ENCODE measurements at regions not wholly inside any gene's neighbourhood (a gene's known extent, or its start where the extent isn't known, plus 50 kb on each side); places are given as distances from the start of the nearest gene placed in this dataset.
A peak's percentile ranks its signal among the peaks of the same experiment; 100 is the strongest.

- TF ChIP-seq, protein P1, sequence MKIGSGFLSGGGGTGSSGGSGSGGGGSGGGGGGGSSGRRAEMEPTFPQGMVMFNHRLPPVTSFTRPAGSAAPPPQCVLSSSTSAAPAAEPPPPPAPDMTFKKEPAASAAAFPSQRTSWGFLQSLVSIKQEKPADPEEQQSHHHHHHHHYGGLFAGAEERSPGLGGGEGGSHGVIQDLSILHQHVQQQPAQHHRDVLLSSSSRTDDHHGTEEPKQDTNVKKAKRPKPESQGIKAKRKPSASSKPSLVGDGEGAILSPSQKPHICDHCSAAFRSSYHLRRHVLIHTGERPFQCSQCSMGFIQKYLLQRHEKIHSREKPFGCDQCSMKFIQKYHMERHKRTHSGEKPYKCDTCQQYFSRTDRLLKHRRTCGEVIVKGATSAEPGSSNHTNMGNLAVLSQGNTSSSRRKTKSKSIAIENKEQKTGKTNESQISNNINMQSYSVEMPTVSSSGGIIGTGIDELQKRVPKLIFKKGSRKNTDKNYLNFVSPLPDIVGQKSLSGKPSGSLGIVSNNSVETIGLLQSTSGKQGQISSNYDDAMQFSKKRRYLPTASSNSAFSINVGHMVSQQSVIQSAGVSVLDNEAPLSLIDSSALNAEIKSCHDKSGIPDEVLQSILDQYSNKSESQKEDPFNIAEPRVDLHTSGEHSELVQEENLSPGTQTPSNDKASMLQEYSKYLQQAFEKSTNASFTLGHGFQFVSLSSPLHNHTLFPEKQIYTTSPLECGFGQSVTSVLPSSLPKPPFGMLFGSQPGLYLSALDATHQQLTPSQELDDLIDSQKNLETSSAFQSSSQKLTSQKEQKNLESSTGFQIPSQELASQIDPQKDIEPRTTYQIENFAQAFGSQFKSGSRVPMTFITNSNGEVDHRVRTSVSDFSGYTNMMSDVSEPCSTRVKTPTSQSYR (CRISPR knock-in tag; IDR thresholded peaks at IDR 0.05): no peak
- TF ChIP-seq AFF4 (CRISPR knock-in tag; IDR thresholded peaks at IDR 0.05; ENCODE audit: borderline replicate concordance) (no peak), JAZF1 (CRISPR knock-in tag; IDR thresholded peaks at IDR 0.05) (no peak), ETV6 (CRISPR knock-in tag; IDR thresholded peaks at IDR 0.05) (no peak)
- TF ChIP-seq, protein P2, sequence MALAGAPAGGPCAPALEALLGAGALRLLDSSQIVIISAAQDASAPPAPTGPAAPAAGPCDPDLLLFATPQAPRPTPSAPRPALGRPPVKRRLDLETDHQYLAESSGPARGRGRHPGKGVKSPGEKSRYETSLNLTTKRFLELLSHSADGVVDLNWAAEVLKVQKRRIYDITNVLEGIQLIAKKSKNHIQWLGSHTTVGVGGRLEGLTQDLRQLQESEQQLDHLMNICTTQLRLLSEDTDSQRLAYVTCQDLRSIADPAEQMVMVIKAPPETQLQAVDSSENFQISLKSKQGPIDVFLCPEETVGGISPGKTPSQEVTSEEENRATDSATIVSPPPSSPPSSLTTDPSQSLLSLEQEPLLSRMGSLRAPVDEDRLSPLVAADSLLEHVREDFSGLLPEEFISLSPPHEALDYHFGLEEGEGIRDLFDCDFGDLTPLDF (CRISPR knock-in tag; IDR thresholded peaks at IDR 0.05): no peak
These were observed 122.6 kb upstream of the CHRM3 start (continued) for GRCh38 chr1:239263801-239264200.

GRCh38 chr1:239262538-239262937 is 123.8 kb upstream of the CHRM3 start:
- Mint-ChIP-seq H3K4me3 (no peak overlapping the region), H3K9me3 (peaks cover 4% of the 10 kb centered on the region), H3K4me1 (peaks cover 12% of the 10 kb centered on the region), H3K36me3 (0 out of 2 replicates have a peak, but pooled peaks cover 2% of the 10 kb centered on the region), H3K27me3 (ENCODE audit: low read depth) (no peaks in the 10 kb centered on the region), H3K27ac (peak overlapping the region; percentile 87)
- CTCF ChIA-PET: no interaction called here
- POLR2A ChIA-PET: no interaction called here
- no peak for DNase-seq (ENCODE audit: low spot score)
- peak; percentile 68; the same call in 1 of the 2 replicates for ATAC-seq
- TF ChIP-seq, protein P3, sequence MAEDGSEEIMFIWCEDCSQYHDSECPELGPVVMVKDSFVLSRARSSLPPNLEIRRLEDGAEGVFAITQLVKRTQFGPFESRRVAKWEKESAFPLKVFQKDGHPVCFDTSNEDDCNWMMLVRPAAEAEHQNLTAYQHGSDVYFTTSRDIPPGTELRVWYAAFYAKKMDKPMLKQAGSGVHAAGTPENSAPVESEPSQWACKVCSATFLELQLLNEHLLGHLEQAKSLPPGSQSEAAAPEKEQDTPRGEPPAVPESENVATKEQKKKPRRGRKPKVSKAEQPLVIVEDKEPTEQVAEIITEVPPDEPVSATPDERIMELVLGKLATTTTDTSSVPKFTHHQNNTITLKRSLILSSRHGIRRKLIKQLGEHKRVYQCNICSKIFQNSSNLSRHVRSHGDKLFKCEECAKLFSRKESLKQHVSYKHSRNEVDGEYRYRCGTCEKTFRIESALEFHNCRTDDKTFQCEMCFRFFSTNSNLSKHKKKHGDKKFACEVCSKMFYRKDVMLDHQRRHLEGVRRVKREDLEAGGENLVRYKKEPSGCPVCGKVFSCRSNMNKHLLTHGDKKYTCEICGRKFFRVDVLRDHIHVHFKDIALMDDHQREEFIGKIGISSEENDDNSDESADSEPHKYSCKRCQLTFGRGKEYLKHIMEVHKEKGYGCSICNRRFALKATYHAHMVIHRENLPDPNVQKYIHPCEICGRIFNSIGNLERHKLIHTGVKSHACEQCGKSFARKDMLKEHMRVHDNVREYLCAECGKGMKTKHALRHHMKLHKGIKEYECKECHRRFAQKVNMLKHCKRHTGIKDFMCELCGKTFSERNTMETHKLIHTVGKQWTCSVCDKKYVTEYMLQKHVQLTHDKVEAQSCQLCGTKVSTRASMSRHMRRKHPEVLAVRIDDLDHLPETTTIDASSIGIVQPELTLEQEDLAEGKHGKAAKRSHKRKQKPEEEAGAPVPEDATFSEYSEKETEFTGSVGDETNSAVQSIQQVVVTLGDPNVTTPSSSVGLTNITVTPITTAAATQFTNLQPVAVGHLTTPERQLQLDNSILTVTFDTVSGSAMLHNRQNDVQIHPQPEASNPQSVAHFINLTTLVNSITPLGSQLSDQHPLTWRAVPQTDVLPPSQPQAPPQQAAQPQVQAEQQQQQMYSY (CRISPR knock-in tag; IDR thresholded peaks at IDR 0.05): peak; percentile 53; the same call in 1 of the 2 replicates
- no peak for TF ChIP-seq CBFB (CRISPR knock-in tag; IDR thresholded peaks at IDR 0.05; ENCODE audit: low read depth)

GRCh38 chr1:239261521-239261920 is 124.8 kb upstream of the CHRM3 start:
- DNase-seq (ENCODE audit: low spot score) (no peak), ATAC-seq (no peak)
- Mint-ChIP-seq H3K4me3 (no peak overlapping the region), H3K36me3 (peaks cover 11% of the 10 kb centered on the region), H3K27me3 (ENCODE audit: low read depth) (no peaks in the 10 kb centered on the region; the same call in 1 of the 2 replicates), H3K4me1 (peaks cover 12% of the 10 kb centered on the region), H3K27ac (no peak overlapping the region), H3K9me3 (peaks cover 14% of the 10 kb centered on the region)
- CTCF ChIA-PET: no interaction called here
- TF ChIP-seq TEAD4 (CRISPR knock-in tag; IDR thresholded peaks at IDR 0.05) (no peak), RORB (CRISPR knock-in tag; IDR thresholded peaks at IDR 0.05) (no peak), FOXK1 (CRISPR knock-in tag; IDR thresholded peaks at IDR 0.05) (no peak), ZNF263 (CRISPR knock-in tag; IDR thresholded peaks at IDR 0.05; ENCODE audit: low read depth) (no peak), NFYB (CRISPR knock-in tag; conservative IDR thresholded peaks at IDR 0.05; ENCODE audit: low read depth) (no peak), TEAD1 (CRISPR knock-in tag; IDR thresholded peaks at IDR 0.05) (no peak), NFATC4 (CRISPR knock-in tag; IDR thresholded peaks at IDR 0.05) (no peak)
- TF ChIP-seq, protein P4, sequence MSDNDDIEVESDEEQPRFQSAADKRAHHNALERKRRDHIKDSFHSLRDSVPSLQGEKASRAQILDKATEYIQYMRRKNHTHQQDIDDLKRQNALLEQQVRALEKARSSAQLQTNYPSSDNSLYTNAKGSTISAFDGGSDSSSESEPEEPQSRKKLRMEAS (CRISPR knock-in tag; IDR thresholded peaks at IDR 0.05): no peak
- POLR2A ChIA-PET: no interaction called here
